T-helper 1 cell treated with Interleukin-12 subunit alpha and Interleukin-12 subunit beta and Interleukin-4 antibody, amounts not matched to agents 30 μg/mL and 1 μg/mL, for 36 hours (primary cell): ENCODE measurements at regions not wholly inside any gene's neighbourhood (a gene's known extent, or its start where the extent isn't known, plus 50 kb on each side); places are given as distances from the start of the nearest gene placed in this dataset.

ENCODE experiments used
- H3K27ac Mint-ChIP-seq: one replicate; pipeline ENCODE4 v1.8.0; 2021; ENCODE audit warnings: mild to moderate bottlenecking, mixed read lengths
- H3K27me3 Mint-ChIP-seq: one replicate; pipeline ENCODE4 v1.8.0; 2021; ENCODE audit warnings: low read depth, mixed read lengths
- H3K36me3 Mint-ChIP-seq: one replicate; pipeline ENCODE4 v1.8.0; 2021; ENCODE audit warnings: low read depth, mixed read lengths
- H3K4me1 Mint-ChIP-seq: one replicate; pipeline ENCODE4 v1.8.0; 2021; ENCODE audit warnings: low read depth, mixed read lengths
- H3K4me3 Mint-ChIP-seq: one replicate; pipeline ENCODE4 v1.8.0; 2021; ENCODE audit warnings: mild to moderate bottlenecking, moderate library complexity, mixed read lengths
- H3K9me3 Mint-ChIP-seq: one replicate; pipeline ENCODE4 v1.8.0; 2021; ENCODE audit warnings: mixed read lengths

DNA sequence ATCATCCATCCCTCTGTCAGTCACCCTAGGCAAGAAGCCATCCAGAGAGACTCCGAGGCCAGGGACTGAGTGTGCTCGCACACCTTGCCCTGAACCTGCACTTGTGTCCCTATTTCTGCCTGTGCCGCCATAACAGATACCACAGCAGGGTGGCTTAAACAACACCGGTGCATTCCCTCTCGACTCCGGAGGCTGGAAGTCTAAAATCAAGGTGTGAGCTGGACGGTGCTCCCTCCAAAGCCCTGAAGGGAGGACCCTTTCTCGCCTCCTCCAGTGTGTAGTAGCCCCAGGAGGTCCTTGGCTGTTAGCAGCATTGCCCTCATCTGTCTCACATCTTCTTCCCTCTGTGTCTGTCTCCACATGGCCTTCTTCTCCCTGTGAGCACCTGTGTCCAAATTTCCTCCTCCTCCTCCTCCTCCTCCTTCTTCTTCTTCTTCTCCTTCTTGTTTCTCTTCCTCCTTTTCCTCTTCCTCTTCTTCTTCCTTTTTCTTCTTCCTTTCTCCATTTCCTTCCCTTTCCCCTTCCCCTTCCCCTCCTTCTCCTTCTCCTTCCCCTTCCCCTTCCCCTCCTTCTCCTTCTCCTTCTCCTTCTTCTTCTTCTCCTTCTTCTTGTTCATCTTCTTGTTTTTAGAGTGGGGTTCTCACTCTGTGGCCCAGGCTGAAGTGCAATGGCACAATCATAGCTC lies 98.1 kb upstream of the ENPP6 start:
- H3K27ac Mint-ChIP-seq = peak overlapping the region; percentile 49
- H3K4me1 Mint-ChIP-seq = peaks cover 77% of the 10 kb centered on the region
- no peak overlapping the region for H3K4me3 Mint-ChIP-seq
- peaks cover 4% of the 10 kb centered on the region for H3K36me3 Mint-ChIP-seq
- no peaks in the 10 kb centered on the region for H3K9me3 Mint-ChIP-seq
- H3K27me3 Mint-ChIP-seq = no peaks in the 10 kb centered on the region

- Mint-ChIP-seq H3K4me1 (peaks cover 79% of the 10 kb centered on the region), H3K9me3 (no peaks in the 10 kb centered on the region), H3K27me3 (no peaks in the 10 kb centered on the region), H3K4me3 (peak overlapping the region; percentile 38), H3K27ac (peak overlapping the region; percentile 74), H3K36me3 (peaks cover 4% of the 10 kb centered on the region)
Measured at GRCh38 chr4:184313702-184314659, 96.3 kb upstream of the ENPP6 start.

DNA sequence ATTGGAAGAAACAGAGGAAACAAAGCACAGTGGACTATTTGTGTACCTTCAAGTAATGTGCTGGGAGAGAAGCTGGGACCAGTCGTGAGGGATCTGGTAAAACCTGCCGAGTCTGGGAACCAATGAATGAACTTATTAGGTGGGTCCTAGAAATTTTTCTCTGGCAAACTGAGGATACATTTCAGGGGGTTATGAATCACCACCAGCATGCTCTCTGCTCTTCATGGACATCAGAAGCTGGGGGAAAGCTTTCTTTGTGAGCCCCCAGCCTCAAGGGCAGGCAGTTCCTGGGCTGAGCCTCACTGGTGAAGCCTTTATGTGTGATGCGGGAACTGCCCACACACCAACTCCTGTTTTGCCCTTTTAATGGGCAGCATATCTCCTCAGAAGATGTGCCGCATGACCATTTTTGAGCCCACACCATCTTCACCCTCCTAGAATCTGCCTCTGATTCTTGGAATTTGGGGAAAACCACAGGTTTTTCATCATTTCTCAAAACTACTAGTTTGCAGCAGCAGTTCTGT lies 95.4 kb upstream of the ENPP6 start:
- Mint-ChIP-seq H3K4me1 (peaks cover 73% of the 10 kb centered on the region), H3K36me3 (peaks cover 4% of the 10 kb centered on the region), H3K27ac (peak overlapping the region; percentile 74), H3K27me3 (no peaks in the 10 kb centered on the region), H3K4me3 (peak overlapping the region; percentile 8), H3K9me3 (no peaks in the 10 kb centered on the region)

DNA sequence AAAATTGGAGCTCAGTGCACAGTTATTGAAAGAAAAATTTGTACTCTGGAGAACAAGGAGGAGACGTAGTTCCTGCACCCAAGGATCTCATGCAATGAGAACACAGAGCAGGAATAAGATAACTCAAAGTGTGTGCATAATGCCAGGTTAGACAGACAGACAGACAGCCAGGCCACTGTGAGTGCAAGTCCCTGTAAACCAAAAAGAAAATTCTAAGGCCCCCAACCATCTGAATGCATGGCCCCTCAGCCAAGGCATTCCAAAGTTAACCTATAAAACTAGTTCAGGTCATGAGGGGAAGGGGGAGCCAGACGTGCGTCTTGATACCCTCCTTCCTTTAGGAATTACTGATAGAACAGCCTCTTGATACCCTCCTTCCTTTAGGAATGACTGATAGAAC lies 94.5 kb upstream of the ENPP6 start:
- Mint-ChIP-seq H3K36me3 (peaks cover 4% of the 10 kb centered on the region), H3K4me1 (peaks cover 69% of the 10 kb centered on the region), H3K9me3 (no peaks in the 10 kb centered on the region), H3K27ac (peak overlapping the region; percentile 83), H3K4me3 (no peak overlapping the region), H3K27me3 (no peaks in the 10 kb centered on the region)

GRCh38 chr4:184310881-184311709 lies 93.4 kb upstream of the ENPP6 start:
- Mint-ChIP-seq H3K36me3 (peaks cover 3% of the 10 kb centered on the region), H3K27ac (peak overlapping the region; percentile 83), H3K27me3 (no peaks in the 10 kb centered on the region), H3K4me1 (peaks cover 64% of the 10 kb centered on the region), H3K9me3 (no peaks in the 10 kb centered on the region), H3K4me3 (peak overlapping the region; percentile 29)

- H3K4me3 Mint-ChIP-seq = no peak overlapping the region
- H3K27me3 Mint-ChIP-seq = no peaks in the 10 kb centered on the region
- no peaks in the 10 kb centered on the region for H3K9me3 Mint-ChIP-seq
- peak overlapping the region; percentile 83 for H3K27ac Mint-ChIP-seq
- H3K36me3 Mint-ChIP-seq = peaks cover 3% of the 10 kb centered on the region
- peaks cover 60% of the 10 kb centered on the region for H3K4me1 Mint-ChIP-seq
Measured at GRCh38 chr4:184310171-184310567, 92.5 kb upstream of the ENPP6 start.

DNA sequence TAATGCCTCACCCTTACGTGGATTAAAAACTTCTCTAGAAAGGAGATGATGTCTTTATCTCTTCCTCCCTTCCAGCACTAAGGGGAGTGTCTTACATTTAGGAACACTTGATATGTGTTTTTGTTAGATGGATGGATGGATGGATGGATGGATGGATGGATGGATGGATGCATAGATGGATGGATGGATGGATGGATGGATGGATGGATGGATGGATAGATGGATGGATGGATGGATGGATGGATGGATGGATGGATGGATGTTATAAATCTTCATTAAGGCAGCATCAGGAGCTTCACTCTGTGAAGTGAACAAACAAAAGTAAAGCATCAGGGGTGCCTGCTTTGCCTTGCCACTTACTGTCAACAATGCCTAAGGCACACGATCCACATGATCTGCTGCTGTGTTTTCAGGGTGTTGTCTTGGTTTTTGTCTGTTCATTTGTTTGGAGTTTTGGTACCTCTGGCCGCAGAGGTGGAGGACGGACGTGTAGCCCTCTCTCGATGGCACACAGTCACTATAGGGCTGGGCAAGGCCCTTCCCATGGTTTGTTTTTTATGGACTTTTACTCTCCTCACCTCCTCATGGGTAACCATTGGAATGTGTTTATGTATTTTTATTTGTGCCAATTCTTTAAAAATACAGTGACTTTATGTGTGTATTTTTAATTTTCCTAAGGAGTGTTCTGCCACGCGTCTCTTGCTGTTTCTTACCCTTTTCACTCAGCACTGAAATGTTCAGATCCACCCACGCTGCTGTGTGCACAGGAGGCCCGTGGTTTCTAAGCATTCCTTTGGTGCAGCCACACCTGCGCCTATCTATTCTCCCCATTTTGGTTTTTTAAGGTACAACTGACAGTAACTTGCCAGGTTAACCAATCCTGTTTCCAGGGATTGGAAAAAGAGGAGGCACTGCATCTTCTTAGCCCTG lies 91.8 kb upstream of the ENPP6 start:
- Mint-ChIP-seq H3K4me3 (no peak overlapping the region), H3K4me1 (peaks cover 55% of the 10 kb centered on the region), H3K9me3 (peaks cover 6% of the 10 kb centered on the region), H3K27me3 (no peaks in the 10 kb centered on the region), H3K27ac (peak overlapping the region; percentile 83), H3K36me3 (peaks cover 5% of the 10 kb centered on the region)

- Mint-ChIP-seq H3K4me3 (no peak overlapping the region), H3K4me1 (peaks cover 33% of the 10 kb centered on the region), H3K27ac (peak overlapping the region; percentile 64)
Measured at GRCh38 chr4:184306949-184307348, 89.3 kb upstream of the ENPP6 start.

DNA sequence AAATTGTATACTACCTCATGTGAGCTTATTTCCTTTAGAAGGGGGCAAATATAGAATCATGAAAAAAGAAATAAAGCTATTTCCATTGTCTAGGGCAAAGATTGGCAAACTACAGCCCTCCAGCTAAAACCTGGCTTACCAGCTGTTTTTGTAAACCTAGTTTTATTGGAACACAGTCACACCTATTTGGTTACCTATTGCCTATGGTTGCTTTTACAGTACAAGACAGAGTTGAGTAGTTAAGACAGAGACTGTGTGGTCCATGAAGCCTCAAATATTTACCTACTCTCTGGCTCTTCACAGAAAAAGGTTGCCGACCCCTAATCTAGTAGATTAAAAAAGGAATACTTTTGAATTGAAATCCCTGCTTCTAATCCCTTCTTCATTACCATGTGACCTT lies 88.8 kb upstream of the ENPP6 start:
- Mint-ChIP-seq H3K27ac (peak overlapping the region; percentile 64), H3K27me3 (no peaks in the 10 kb centered on the region), H3K36me3 (peaks cover 10% of the 10 kb centered on the region), H3K4me1 (peaks cover 28% of the 10 kb centered on the region), H3K9me3 (peaks cover 17% of the 10 kb centered on the region), H3K4me3 (no peak overlapping the region)

More at GRCh38 chr4:184306949-184307348, 89.3 kb upstream of the ENPP6 start:
- Mint-ChIP-seq H3K27me3 (no peaks in the 10 kb centered on the region), H3K9me3 (peaks cover 17% of the 10 kb centered on the region), H3K36me3 (peaks cover 10% of the 10 kb centered on the region)

GRCh38 chr4:184300816-184301215 lies 83.1 kb upstream of the ENPP6 start:
- Mint-ChIP-seq H3K27me3 (no peaks in the 10 kb centered on the region), H3K4me3 (no peak overlapping the region), H3K9me3 (peaks cover 20% of the 10 kb centered on the region), H3K27ac (no peak overlapping the region), H3K36me3 (peaks cover 10% of the 10 kb centered on the region), H3K4me1 (no peaks in the 10 kb centered on the region)

- Mint-ChIP-seq H3K4me3 (no peak overlapping the region), H3K36me3 (peaks cover 3% of the 10 kb centered on the region), H3K4me1 (no peaks in the 10 kb centered on the region), H3K9me3 (peaks cover 14% of the 10 kb centered on the region), H3K27me3 (no peaks in the 10 kb centered on the region), H3K27ac (no peak overlapping the region)
Measured at GRCh38 chr4:184298254-184298653, 80.6 kb upstream of the ENPP6 start.

GRCh38 chr4:184295206-184295605 lies 77.5 kb upstream of the ENPP6 start:
- H3K4me3 Mint-ChIP-seq = no peak overlapping the region
- peaks cover 3% of the 10 kb centered on the region for H3K4me1 Mint-ChIP-seq
- no peaks in the 10 kb centered on the region for H3K36me3 Mint-ChIP-seq
- no peaks in the 10 kb centered on the region for H3K27me3 Mint-ChIP-seq
- H3K27ac Mint-ChIP-seq = no peak overlapping the region
- peaks cover 9% of the 10 kb centered on the region for H3K9me3 Mint-ChIP-seq

DNA sequence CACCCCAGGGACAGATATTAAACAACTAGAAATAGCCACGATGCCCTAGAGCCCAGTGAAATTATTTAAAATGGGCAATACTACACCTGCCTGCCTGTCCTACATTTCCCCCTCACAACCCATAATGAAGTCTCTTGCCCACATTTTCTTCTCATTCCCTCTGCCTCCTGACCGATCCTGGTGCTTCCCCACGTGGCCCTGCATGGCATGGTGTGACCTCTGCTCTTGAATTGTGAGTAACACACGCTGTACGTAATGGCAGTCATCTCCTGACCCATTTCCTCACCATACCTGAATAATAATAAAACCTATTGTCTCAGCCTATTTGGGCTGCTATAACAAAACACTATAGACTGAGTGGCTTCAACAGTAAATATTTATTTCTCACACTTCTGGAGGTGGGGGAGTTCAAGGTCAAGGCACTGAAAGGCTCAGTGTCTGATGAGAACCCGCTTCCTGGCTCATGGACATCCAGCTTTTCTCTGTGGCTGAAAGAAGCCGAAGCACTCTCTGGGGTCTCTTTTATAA lies 77.0 kb upstream of the ENPP6 start:
- Mint-ChIP-seq H3K9me3 (peaks cover 9% of the 10 kb centered on the region), H3K27me3 (no peaks in the 10 kb centered on the region), H3K4me3 (no peak overlapping the region), H3K36me3 (no peaks in the 10 kb centered on the region), H3K27ac (no peak overlapping the region), H3K4me1 (peaks cover 6% of the 10 kb centered on the region)
